HG02852 (cell line): ENCODE measurements at regions not wholly inside any gene's neighbourhood (a gene's known extent, or its start where the extent isn't known, plus 50 kb on each side); places are given as distances from the start of the nearest gene placed in this dataset.

Source experiments
- ATAC-seq: cut with Tn5 transposase; IDR thresholded peaks from one replicate; pipeline ENCODE4 v1.9.1; 2021; ENCODE audit warnings: mild to moderate bottlenecking, moderate library complexity; ENCODE audit not compliant: unreplicated experiment

DNA sequence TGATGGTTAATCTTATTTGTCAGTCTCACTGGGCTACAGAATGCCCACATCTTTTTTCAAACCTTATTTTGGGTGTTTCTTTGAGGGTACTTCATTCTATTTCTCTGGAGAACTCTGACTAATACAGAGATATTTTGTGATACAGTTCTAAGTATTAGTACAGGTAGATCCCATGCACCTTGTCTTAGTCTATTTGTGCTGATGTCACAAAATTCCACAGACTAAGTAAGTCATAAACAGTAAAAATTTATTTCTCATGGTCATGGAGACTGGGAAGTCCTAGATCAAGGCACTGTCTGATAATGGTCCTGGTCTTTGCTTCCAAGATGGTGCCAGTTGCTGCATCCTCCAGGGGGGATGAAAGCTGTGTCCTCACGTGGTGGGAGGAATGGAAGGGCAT is 68.6 kb upstream of the EPHA4 start:
- no peak for ATAC-seq

DNA sequence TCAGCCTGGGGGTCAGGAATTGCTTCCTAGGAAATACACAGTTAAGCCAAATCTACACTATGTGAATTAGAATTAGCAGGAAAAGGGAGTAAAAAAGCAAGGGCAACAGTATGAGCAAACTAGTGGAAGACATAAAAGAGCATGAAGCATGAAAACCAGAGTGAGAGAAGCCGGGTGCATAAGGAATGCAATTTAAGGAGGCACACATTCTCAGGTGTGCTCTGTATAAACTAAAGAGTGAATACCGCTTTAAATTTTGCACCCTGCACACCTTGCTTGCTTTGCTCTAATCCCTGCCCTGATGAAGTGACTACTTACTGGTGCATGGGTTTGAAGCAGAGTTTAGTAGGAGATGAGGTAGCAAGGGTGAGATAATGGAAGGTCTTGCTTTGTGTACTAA is 65.7 kb upstream of the EPHA4 start:
- ATAC-seq: no peak

DNA sequence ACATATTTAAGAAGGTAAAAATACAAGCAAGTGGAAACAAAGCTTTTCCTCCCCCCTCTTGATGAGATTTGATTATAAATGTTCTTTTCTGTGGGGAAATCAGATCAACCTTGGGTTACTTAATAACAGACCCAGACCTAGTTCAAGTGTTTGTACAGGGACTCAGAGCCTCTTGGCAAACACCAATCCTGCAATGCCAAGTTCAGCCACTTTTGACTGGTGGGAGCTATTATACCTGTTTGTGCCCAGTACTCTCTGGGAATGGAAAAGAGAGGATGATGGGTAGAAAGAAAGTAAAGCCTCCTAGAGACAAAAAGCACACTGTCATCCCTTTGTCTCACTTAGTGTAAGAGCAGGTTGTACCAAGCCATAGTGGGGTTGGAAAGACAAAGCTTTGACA is 63.8 kb upstream of the EPHA4 start:
- ATAC-seq: no peak

DNA sequence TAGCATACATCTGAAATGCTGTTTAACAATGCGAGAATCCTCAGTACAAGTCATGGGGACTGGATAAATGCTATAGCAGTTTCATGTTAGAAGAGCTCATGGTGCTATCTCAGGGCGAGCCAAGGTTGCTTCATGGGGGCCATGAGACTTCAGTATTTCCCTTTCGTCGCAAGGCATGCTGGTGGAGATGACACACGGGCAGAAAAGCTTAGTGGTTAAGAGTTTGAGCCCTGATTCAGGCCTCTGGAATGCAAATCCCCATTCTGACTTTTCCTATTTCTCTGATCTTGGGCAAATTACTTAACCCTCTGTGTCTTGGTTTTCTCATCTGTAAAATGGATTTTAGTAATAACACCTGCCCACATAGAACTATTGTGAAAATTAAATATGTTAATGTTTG is 57.4 kb upstream of the EPHA4 start:
- ATAC-seq: no peak

DNA sequence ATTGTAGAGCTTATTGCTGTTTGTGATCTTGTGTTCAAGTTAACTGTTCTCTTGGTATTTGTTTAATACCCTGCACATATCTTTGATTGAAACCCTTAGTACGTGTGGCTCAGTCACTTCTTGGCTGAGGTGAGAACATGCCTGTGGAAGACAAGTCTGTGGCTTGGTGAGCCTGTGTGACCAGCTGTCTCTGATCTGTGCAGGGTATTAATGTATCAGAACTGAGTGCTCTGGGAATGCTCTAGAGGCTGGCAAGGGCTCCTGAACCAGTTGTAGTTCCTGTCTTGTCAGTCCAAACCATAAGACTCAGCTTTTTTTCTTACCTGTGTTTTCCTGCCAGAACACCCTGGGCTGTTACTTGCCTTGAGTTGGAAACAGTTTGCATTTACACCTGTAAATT is 52.4 kb upstream of the EPHA4 start:
- ATAC-seq: no peak
